HG02870 (cell line): ENCODE measurements at regions not wholly inside any gene's neighbourhood (a gene's known extent, or its start where the extent isn't known, plus 50 kb on each side); places are given as distances from the start of the nearest gene placed in this dataset.
"Not testable (repeated sequence)": the region's sequence is repeated elsewhere in the genome, so short reads cannot be mapped to it uniquely, and the experiment has no call there.

Experiments
- ATAC-seq: cut with Tn5 transposase; IDR thresholded peaks from one replicate; pipeline ENCODE4 v1.9.1; 2021; ENCODE audit warnings: mild to moderate bottlenecking, moderate library complexity; ENCODE audit not compliant: unreplicated experiment

GRCh38 chr5:92378966-92379611, 996.0 kb upstream of the ARRDC3 start:
- no peak for ATAC-seq

GRCh38 chr5:92374859-92375258, 991.7 kb upstream of the ARRDC3 start:
- ATAC-seq, result no peak

- ATAC-seq, result no peak
Measured at GRCh38 chr5:92372766-92373165, 989.6 kb upstream of the ARRDC3 start.

GRCh38 chr5:92371889-92372235, 988.7 kb upstream of the ARRDC3 start:
- no peak for ATAC-seq

GRCh38 chr5:92371171-92371888, 988.2 kb upstream of the ARRDC3 start:
- no peak for ATAC-seq

- no peak for ATAC-seq
Measured at GRCh38 chr5:92370032-92370431, 986.9 kb upstream of the ARRDC3 start.

- no peak for ATAC-seq
Measured at GRCh38 chr5:92369587-92369986, 986.5 kb upstream of the ARRDC3 start.

GRCh38 chr5:92364986-92365550, 982.0 kb upstream of the ARRDC3 start:
- ATAC-seq, result no peak

GRCh38 chr5:92353107-92354030, 970.3 kb upstream of the ARRDC3 start:
- ATAC-seq, result no peak

GRCh38 chr5:92337772-92338234, 954.7 kb upstream of the ARRDC3 start:
- no peak for ATAC-seq

- no peak for ATAC-seq
Measured at GRCh38 chr5:92332039-92332438, 948.9 kb upstream of the ARRDC3 start.

- ATAC-seq, result no peak
Measured at GRCh38 chr5:92330365-92330764, 947.2 kb upstream of the ARRDC3 start.

- ATAC-seq, result no peak
Measured at GRCh38 chr5:92329759-92330158, 946.6 kb upstream of the ARRDC3 start.

GRCh38 chr5:92328584-92329259, 945.6 kb upstream of the ARRDC3 start:
- ATAC-seq, result no peak

- ATAC-seq, result no peak
Measured at GRCh38 chr5:92320446-92320845, 937.3 kb upstream of the ARRDC3 start.

GRCh38 chr5:92313385-92313784, 930.3 kb upstream of the ARRDC3 start:
- no peak for ATAC-seq

- no peak for ATAC-seq
Measured at GRCh38 chr5:92309336-92309991, 926.3 kb upstream of the ARRDC3 start.

GRCh38 chr5:92308679-92309078, 925.6 kb upstream of the ARRDC3 start:
- ATAC-seq, result no peak

- ATAC-seq, result not testable (repeated sequence)
Measured at GRCh38 chr5:92302356-92302755, 919.2 kb upstream of the ARRDC3 start.

- no peak for ATAC-seq
Measured at GRCh38 chr5:92283521-92283920, 900.4 kb upstream of the ARRDC3 start.
